Lower lobe of right lung (tissue), 2 donors: ENCODE measurements at regions not wholly inside any gene's neighbourhood (a gene's known extent, or its start where the extent isn't known, plus 50 kb on each side); places are given as distances from the start of the nearest gene placed in this dataset.

Experiments
- ATAC-seq, 2 donors: fragments of 200-7000 bp; cut with Tn5 transposase; one replicate each; pipeline ENCODE4 v1.9.1; 2020 to 2022; ENCODE audit warnings: mild to moderate bottlenecking in 2 of 2, moderate library complexity in 2 of 2
- DNase-seq: peaks from one replicate; pipeline ENCODE4 v3.0.0-alpha.2; 2020
- H3K27ac ChIP-seq: fragments of 200-600 bp; one replicate; pipeline ENCODE4 v1.8.0; 2022
- H3K27me3 ChIP-seq: fragments of 200-600 bp; one replicate; pipeline ENCODE4 v1.8.0; 2022; ENCODE audit warnings: low read depth
- H3K36me3 ChIP-seq: fragments of 200-600 bp; one replicate; pipeline ENCODE4 v1.8.0; 2022; ENCODE audit warnings: mild to moderate bottlenecking
- H3K4me1 ChIP-seq: fragments of 200-600 bp; one replicate; pipeline ENCODE4 v1.8.0; 2022
- H3K4me3 ChIP-seq: fragments of 200-600 bp; one replicate; pipeline ENCODE4 v1.8.0; 2022; ENCODE audit warnings: mild to moderate bottlenecking
- H3K9me3 ChIP-seq: fragments of 200-600 bp; one replicate; pipeline ENCODE4 v1.8.0; 2022
- CTCF ChIP-seq: fragments of 200-600 bp; IDR thresholded peaks from one replicate; pipeline ENCODE4 v1.8.0; 2022; ENCODE audit warnings: antibody characterized with exemption, mild to moderate bottlenecking
- intact Hi-C: fragments of 100-400 bp; cut with DNase I; formaldehyde crosslinking; loops from one replicate; pipeline ENCODE4 v1.11.0; 2022
- donor health status: DM: no; HTN: yes; CAD: no; lungs with severe emphysema.

GRCh38 chr3:102577082-102577789 is 142.4 kb downstream of the ZPLD1 start:
- no peaks in the 10 kb centered on the region for H3K9me3 ChIP-seq
- intact Hi-C loops: no loop called here
- H3K4me3 ChIP-seq: no peak overlapping the region
- ATAC-seq: no peak
- TF ChIP-seq CTCF: no peak
- H3K36me3 ChIP-seq: no peaks in the 10 kb centered on the region
- no peak for DNase-seq
- H3K27me3 ChIP-seq: no peaks in the 10 kb centered on the region
- H3K27ac ChIP-seq: no peak overlapping the region
- no peaks in the 10 kb centered on the region for H3K4me1 ChIP-seq

- Histone ChIP-seq H3K36me3 (no peaks in the 10 kb centered on the region), H3K9me3 (no peaks in the 10 kb centered on the region), H3K4me3 (no peak overlapping the region), H3K4me1 (no peaks in the 10 kb centered on the region), H3K27ac (no peak overlapping the region), H3K27me3 (no peaks in the 10 kb centered on the region)
- ATAC-seq (no peak), DNase-seq (no peak)
- no peak for TF ChIP-seq CTCF
- intact Hi-C loops: no loop called here
Observed at GRCh38 chr3:102580760-102581159, 145.9 kb downstream of the ZPLD1 start.

GRCh38 chr3:102586485-102586884 is 151.7 kb downstream of the ZPLD1 start:
- Histone ChIP-seq H3K4me1 (no peaks in the 10 kb centered on the region), H3K36me3 (no peaks in the 10 kb centered on the region), H3K27ac (no peak overlapping the region), H3K4me3 (no peak overlapping the region), H3K27me3 (no peaks in the 10 kb centered on the region), H3K9me3 (no peaks in the 10 kb centered on the region)
- no peak for ATAC-seq
- DNase-seq: no peak
- TF ChIP-seq CTCF: no peak
- intact Hi-C loops: no loop called here

- no peak for ATAC-seq
- no peak overlapping the region for H3K4me3 ChIP-seq
- H3K27ac ChIP-seq: no peak overlapping the region
- no peak for TF ChIP-seq CTCF
- H3K27me3 ChIP-seq: no peaks in the 10 kb centered on the region
- H3K9me3 ChIP-seq: no peaks in the 10 kb centered on the region
- no peak for DNase-seq
- H3K36me3 ChIP-seq: no peaks in the 10 kb centered on the region
- no peaks in the 10 kb centered on the region for H3K4me1 ChIP-seq
- intact Hi-C loops: no loop called here
Observed at GRCh38 chr3:102593812-102594602, 159.2 kb downstream of the ZPLD1 start.

GRCh38 chr3:102595057-102595456 is 160.2 kb downstream of the ZPLD1 start:
- Histone ChIP-seq H3K27ac (no peak overlapping the region), H3K4me1 (no peaks in the 10 kb centered on the region), H3K9me3 (no peaks in the 10 kb centered on the region), H3K36me3 (no peaks in the 10 kb centered on the region), H3K4me3 (no peak overlapping the region), H3K27me3 (no peaks in the 10 kb centered on the region)
- intact Hi-C loops: no loop called here
- no peak for TF ChIP-seq CTCF
- no peak for ATAC-seq
- DNase-seq: no peak
